ENCODE measurements at regions not wholly inside any gene's neighbourhood (a gene's known extent, or its start where the extent isn't known, plus 50 kb on each side); places are given as distances from the start of the nearest gene placed in this dataset.

DNA sequence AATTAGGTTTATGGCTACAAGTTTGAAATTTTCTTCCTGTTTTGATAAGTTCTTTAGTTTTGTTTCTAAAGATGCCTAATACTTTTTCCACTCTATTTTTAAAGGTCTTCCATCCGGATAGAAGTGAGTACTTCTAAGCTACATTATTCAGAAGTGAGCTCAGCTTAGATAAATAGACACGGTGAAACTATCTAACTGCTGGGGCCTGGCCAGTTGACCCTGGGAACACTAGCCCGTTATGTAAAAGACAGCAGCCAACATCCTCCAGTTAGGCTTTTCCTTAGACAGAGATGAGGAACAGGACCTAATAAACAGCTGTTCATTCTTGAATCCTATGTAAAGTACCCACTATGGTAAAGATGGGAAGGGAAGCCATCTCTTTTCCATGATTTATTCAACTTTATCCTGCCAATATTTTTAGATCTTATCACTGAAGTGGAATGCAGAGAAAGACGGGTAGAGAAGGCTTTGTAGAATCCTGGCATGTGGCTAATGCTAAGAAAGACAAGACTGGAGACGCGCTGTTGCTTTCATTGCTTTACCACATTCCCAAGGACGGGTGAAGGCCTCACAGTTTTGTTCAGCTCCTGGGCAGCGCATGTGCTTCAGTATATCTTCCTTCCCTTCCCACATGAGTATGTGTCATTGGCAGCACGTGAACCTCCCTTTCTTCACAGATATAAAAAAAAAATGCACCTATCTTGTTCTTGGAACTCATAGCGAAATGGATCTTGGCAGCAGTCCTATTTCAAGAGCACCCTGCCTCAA, 340.0 kb upstream of the MEOX2 start:
- no peak for FAIRE-seq
- no peak for DNase-seq (ENCODE audit: low spot score)

DNA sequence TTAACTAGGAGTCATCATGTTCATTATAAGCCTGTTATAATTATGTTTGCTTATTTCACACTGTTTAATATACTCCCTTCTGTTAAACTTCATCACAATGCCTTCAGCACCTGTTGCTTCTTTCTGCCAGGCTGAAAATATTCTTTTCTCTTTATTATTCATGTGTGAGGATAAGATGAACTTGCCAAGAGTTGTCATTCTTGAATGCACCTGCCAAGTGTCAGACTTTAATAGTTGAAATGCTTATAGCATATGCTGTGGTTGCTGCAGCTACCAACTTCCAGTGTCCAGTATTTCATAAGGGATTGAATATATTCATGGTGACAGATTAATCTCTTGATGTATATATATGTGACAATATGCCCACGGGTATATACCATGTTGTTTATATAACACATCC, 339.2 kb upstream of the MEOX2 start:
- FAIRE-seq (no peak), DNase-seq (ENCODE audit: low spot score) (no peak)

DNA sequence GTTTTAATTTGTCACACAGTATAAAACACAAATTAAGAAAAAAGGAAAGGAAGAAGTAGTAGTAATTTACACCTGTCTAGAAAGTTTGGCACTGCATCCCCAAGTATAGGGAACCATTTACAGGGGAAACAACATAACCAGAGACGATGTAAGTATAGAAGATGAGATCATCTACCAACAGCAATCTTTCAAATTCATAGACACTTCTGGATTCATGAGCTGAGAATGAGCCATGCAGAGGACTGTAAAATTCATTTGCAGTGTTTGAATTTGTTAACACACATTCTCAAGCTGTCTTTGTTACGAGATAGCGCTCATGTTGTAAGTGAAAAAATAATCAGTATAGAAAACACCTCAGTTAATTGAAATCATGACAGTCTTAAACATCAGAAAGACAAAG, 337.0 kb upstream of the MEOX2 start:
- FAIRE-seq (no peak), DNase-seq (ENCODE audit: low spot score) (no peak)

DNA sequence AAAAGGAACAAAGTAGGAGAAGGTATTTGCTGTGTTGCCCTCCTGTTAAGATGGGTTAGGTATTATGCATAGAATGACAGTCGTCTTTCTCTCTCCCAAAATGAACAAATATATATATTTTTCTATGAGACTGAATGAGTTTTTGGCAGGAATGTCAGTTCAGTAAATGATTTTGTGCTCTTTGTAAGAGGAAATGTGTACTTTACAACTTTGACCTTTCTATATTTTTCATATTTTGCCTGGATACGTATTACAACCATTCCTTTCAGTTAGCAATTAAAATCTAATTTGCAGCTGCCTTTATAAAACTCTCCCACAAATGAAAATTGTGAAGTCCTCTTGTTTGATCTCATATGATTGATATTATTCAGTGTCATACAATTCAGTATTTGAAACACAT, 336.6 kb upstream of the MEOX2 start:
- no peak for FAIRE-seq
- no peak for DNase-seq (ENCODE audit: low spot score)

DNA sequence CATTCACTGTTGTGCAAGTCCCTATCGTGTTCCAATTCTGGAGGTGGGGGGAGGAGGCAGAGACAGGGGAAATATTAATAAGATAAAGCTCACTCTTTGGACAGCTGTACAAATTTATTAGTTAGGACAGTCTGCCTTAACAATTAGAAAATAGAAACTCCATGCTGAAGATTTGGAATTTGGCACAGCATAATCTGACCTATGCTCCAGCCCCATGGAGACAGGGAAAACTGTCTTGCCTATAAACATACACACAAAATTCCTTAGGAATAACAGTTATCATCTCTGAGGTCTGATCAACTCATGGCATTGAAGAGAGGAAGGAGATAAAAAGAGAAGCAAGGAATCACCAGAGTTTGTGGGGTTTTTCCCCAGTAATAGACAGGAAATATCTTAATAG, 335.4 kb upstream of the MEOX2 start:
- DNase-seq (ENCODE audit: low spot score) (no peak), FAIRE-seq (no peak)

DNA sequence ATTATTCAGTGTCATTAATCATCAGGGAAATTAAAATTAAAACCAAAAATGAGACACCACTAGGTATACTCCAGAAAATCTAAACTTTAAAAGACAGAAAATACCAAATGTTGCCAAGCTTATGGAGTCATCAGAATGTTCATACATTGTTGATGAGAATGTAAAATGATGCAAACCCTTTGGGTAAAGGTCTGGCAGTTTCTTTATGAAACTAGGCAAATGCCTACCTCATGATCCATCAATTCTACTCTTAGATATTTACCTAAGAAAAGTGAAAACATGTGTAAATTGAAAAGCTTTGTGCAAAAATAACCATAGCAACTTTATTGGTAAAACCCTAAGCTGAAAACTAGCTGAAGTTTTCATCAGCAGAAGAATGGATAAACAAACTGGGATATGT, 329.5 kb upstream of the MEOX2 start:
- DNase-seq (ENCODE audit: low spot score) (no peak), FAIRE-seq (no peak)

DNA sequence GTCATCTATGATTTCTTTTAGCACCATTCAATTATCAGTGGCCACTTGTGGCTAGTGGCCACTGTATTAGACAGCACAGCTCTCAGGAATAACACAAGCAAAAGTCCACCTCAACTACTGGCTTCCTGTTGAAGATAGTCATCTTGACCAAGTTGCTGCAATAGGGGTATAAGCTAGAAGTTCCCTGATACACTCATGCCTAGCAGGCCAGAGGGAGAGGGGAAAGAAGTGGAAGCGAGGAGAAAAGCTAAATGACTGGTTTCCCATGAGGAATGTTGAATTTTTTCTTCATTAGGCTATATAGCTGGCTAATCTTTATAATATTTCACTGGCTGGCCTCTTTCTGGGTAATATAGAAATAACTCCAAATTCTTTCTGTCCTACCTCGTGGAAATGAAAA, 327.5 kb upstream of the MEOX2 start:
- DNase-seq (ENCODE audit: low spot score) (no peak), FAIRE-seq (no peak)

DNA sequence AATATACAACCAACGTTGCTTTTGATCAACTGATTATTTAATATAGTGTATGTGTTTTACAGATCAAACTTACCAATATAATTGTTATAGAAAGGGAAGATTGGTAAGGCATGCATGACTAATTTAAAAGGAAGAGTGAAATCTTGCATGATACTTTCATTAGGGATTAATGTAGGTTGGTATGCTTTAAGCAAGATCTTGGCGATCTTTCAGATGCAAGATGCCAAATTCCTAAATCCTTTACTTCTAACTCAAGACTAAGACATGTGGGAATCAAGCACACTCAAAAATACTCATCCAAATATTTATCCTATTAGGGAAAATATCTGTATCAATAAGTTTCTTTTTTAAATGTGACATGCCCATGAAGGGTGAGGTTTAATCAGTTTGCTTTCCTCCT, 321.4 kb upstream of the MEOX2 start:
- DNase-seq (ENCODE audit: low spot score) (no peak), FAIRE-seq (no peak)

DNA sequence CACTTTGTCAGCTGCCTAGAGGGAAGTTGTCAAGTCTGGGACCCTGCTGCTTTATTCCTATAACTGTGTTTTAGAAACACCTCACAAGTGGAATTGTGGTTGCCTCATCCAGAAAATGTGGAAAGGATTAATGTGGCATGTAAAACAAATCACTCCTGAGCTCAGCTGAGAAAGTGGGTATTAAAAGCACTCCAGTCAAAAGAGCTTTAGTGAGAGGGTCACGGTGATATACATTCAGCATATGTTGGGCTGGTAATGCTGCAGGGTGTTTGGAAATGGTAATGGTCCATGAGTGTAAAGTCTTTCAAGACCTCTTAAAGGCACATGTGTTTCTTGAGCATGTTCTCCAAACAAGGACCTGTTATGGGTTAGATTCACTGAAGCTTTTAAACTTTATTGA, 318.2 kb upstream of the MEOX2 start:
- DNase-seq (ENCODE audit: low spot score) (no peak), FAIRE-seq (no peak)

DNA sequence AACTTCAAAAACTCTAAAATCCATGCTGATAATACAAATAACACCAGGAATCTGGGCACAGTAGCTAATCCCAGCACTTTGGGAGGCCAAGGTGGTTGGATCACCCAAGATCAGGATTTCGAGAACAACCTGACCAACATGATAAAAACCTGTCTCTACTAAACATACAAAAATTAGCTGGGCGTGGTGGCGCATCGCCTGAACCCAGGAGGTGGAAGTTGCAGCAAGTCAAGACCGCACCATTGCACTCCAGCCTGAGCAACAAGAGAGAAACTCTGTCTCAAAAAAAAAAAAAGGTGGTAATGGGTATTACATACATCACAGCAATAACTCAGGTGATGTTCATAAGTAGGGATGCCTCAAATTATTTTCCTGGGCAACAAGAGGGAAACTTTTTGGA, 315.0 kb upstream of the MEOX2 start:
- DNase-seq (ENCODE audit: low spot score), result no peak
- FAIRE-seq, result no peak

DNA sequence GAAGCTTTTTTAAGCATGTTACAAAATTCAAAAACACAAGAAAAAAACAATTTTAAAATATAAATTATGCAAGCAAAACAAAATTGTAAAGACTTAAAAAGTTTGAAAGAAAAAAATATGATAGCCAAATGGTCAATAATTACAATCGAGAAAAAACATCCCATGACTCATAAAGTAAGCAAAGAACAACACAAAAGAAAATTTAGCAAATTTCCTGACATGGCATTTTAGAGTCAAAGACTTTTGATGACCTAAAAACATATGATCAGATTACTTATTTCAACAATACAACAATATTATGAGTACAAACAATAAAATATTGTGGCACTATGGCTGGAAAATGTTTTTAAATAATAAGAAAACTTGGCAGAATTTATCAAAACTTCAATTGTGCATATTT, 312.1 kb upstream of the MEOX2 start:
- no peak for DNase-seq (ENCODE audit: low spot score)
- no peak for FAIRE-seq

DNA sequence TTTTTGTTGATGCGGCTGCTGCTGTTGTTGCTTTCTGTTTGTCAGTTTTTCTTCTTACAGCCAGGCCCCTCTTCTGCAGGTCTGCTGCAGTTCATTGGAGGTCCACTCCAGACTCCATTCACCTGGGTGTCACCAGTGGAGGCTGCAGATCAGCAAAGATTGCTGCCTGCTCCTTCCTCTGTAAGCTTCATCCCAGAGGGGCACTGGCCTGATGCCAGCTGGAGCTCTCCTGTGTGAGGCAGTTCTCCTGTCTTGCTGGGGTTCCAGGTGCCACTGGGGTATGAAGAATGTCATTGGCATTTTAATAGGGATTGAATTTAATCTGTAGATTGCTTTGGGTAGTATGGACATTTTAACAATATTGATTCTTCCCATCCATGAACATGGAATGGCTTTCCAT, 308.5 kb upstream of the MEOX2 start:
- DNase-seq (ENCODE audit: low spot score) (no peak), FAIRE-seq (no peak)

DNA sequence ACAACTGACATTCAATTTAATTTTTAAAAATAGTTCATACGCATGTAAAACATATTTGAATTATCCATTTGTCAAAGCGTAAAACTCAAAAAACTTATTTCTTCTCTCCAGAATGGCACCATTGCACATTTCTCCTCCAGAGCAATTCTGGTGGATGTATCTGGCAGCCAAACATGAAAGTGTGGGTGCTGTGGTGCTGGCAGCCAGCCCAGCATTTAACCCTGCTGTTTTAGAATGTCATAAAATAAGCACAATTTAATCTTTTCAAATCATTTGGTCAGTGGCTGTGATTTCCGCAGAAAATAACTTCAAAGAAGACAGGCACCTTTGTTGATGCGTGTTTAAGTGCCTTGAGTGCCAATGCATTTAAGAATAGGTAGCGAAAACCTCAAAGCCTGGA, 302.7 kb upstream of the MEOX2 start:
- DNase-seq (ENCODE audit: low spot score), result no peak
- no peak for FAIRE-seq

DNA sequence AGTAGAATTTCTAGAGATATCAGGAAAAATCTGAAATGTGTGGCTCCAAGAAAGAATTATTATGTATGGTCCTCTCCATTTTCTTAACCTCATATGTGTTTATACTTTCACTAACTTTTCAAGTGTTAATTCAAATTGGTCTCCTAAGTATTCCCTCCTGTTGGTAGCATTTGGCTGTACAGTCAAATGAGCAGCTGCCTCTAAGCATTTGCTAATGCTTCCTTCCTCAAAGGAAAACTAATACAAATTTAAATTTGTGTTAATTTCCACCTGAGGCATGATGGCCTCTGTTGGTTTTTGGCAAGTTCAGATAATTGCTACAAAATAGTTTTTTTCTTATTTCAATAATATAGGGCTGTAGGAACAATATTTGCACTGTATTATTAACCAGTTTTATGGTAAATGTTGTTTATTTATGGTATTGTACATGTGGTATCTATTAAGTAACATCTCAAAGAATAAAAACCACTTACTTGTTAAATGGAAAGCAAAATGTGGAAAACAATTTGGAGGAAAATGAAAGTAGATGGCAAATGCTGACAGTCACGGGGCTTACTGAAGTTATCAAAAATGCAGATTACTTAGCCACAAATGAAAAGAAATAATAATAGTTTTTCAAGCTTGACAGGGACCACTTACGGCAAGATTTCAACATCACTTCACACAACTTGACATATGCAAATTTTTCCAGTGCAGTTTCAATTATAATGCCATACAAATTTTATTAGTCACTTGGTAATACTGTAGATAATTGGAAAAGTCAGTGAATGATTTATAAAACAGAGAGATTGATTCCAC, 299.3 kb upstream of the MEOX2 start:
- FAIRE-seq, result no peak
- DNase-seq (ENCODE audit: low spot score), result no peak

DNA sequence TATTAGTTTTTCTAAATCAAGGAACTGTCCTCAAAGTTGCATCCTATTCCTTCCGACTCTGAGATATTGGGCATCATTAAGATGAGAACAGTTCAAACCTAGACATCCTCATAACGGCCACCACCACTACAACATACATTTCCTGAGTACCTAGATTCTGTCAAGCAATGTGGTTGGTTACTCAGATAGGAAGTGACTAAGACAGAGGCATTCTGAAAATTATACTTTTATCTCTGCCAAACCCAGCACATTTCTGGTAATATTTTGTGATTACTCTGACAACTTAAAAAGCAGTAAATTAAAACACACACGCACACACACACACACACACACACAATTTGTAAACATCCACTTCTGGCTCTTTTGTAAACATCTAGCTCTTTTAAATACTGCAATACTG, 291.2 kb upstream of the MEOX2 start:
- no peak for FAIRE-seq
- no peak for DNase-seq (ENCODE audit: low spot score)

DNA sequence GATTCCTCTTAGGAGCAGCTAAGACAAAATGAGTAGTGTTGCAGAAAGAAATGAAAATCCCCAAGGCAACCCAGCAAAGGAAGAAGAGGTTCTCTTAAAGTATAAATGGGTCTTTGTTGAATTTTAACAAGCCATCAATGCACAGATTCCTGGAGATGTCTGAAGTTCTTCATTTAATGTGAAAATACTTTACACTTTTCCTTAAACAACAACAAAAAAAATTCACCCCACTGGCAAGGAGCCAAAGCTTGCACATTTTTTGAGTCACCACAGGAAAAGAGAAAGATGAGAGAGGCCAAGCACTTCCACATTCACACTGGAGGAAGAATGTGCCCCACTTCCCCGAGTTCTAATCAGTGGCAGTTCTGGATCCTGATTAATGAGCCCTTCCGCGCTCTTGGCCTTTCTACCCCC, 286.4 kb upstream of the MEOX2 start:
- FAIRE-seq (no peak), DNase-seq (ENCODE audit: low spot score) (peak; percentile 12)

DNA sequence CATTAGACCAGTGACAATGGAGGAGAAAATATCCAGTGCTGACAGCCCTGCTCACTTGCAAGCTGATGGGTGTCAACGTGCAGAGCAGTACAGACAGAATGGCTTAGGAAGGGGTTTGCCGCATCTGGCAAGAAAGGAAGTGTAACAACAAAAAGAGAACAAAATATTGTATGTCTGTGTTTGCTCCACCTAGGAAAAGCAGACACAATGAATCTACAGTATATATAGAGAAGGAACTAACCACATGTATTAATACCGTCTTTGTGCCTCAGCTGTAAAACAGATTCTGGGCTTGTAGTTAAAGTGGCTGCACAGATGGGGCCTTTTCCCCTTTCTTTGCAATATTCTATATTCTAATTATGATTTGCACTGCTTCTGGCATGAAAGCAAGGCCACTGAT, 281.1 kb upstream of the MEOX2 start:
- FAIRE-seq, result no peak
- DNase-seq (ENCODE audit: low spot score), result no peak

DNA sequence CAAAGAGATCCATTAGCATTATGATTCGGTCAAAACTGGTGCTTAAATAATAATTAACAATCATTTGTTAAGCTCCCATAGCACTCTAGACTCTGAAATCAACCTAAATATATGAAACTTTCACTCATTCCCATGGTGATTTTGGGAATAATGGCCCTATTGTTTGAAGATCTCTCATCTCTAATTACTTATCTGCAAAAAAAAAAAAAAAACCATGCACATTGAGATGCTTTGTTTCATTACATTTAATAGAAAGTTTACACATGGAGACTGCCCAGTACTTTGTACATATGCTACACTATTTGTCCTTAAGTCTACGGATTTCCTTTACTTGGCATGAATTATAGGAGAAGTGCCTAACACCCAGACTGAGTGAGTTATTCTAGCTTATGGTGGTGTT, 280.6 kb upstream of the MEOX2 start:
- no peak for FAIRE-seq
- DNase-seq (ENCODE audit: low spot score), result no peak

DNA sequence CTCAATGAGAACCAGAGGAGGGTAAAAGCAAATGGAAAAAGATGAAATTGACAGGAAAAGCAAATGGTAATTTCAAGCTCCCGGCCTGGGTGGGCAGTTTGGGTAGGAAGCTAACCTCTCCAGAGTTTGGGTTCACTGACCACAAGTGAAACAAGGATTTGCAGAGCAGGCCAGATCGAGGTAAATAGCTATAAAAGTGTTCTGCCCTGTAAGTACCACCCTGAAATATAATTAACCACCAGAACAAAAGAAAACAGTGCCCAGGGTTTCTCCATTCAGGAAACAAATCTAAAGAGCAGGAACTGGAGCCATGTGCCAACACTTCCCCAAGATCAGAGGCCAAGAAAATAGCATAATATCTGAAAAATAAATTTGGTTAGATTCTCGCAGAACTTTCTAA, 276.7 kb upstream of the MEOX2 start:
- no peak for FAIRE-seq
- no peak for DNase-seq (ENCODE audit: low spot score)

DNA sequence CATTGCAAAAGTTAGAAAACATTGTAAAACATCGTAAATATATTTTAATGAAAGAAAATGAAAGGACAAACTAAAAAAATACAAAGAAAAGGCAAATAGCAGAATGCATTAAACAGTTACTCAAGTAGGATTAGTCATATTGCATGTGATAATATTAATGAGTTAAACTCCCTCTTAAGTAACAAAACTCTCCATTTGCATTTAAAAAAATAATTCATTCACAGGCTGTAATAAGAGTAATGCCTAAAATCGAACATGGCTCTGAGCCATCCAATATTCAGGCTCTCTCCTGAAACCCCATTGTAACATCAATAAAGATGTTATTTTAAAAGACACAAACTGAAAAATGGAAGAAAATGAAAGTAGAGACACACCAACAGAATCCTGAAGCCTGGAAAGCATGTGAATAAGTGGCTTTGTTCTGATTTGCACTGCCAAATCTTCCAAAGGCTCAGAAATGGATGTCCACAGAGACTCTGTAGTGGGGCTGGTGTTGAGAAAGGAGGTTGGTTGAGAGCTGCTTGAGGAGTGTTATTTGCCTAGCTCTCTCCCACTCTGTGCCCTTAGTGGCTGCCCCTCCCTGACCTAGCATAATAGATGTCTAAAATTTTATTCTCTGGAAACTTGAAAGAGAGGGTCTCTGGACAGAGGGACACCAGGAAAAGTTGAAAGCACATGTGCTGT, 268.3 kb upstream of the MEOX2 start:
- DNase-seq (ENCODE audit: low spot score) (no peak), FAIRE-seq (no peak)

DNA sequence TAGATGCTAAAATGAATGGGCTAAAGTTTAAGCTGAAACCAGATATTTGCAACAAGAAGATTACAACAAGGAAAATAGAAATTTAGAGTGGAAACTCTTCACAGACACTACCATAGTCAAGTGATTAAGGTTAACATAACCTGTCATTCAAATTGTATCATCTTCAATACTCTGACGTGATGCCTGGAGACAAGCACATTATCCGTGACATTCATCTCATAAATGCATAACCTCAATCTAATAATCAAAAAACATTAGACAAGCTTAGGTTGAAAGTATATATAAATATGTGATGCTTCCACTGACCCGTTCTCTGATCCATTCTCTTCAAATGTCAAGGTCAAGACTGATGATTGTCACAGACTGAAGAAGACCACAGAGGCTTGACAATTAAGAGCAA, 263.8 kb upstream of the MEOX2 start:
- no peak for DNase-seq (ENCODE audit: low spot score)
- no peak for FAIRE-seq

DNA sequence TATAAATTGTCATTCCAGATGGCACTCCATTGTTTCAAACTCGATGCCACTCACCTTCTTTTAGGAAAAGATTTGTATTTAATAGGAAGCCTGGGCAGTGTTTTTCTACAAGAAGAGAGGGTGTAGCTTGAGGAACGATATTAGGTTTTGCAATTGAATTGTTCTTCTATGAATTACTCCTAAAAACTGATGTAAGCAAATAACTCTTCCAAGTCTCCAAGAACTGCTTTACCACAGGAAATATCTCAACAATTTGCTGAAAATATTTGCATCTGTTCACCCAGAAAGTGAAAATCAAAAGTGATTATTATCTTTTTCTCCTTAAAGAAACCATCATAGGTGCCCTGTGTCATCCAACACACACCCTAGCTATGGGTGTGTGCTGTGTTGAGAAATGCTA, 261.3 kb upstream of the MEOX2 start:
- FAIRE-seq (no peak), DNase-seq (ENCODE audit: low spot score) (no peak)

DNA sequence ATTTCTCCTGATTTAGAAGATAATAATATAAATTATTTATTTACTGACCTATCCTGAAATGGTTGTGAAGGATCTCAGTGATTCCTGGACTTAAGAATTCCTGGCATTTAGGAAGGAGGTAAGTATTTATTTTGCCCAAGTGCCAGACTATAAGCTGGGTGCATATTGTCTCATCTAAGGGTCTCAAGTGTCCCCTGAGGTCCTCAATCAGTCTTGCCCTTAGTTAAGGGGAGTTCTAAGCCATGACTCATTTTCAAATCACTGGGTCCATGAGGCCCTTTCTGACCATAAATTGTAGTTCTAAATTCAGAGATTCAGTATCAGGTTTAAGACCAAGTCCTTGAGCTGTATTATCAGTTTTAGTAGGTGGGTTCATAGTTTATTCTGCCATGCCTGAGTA, 251.6 kb upstream of the MEOX2 start:
- no peak for FAIRE-seq

More for the DNA sequence above, 251.6 kb upstream of the MEOX2 start:
- DNase-seq (ENCODE audit: low spot score), result no peak
